Keratinocyte (primary cell): ENCODE measurements at regions not wholly inside any gene's neighbourhood (a gene's known extent, or its start where the extent isn't known, plus 50 kb on each side); places are given as distances from the start of the nearest gene placed in this dataset.

ENCODE experiments used
- DNase-seq: peaks from one replicate; pipeline ENCODE4 v3.0.0-alpha.2; 2011; ENCODE audit warnings: low read depth, missing footprints, low spot score
- FAIRE-seq: peaks from 2 replicates; lab custom pipeline; 2011; peaks lifted over from hg19 to GRCh38; lab: Jason Lieb, UNC
- H2AFZ ChIP-seq: 2 replicates; pipeline ENCODE4 v1.6.0; 2012; ENCODE audit warnings: low read length, control low read depth, inconsistent platforms; ENCODE audit not compliant: control insufficient read depth
- H3K27ac ChIP-seq: 2 replicates; pipeline ENCODE4 v1.5.1; 2011; ENCODE audit warnings: low read length; ENCODE audit not compliant: control insufficient read depth, insufficient read depth
- H3K27me3 ChIP-seq: 3 replicates; pipeline ENCODE4 v1.6.0; 2011; ENCODE audit warnings: low read length; ENCODE audit not compliant: control insufficient read depth, insufficient read depth; ENCODE audit errors: extremely low read depth
- H3K36me3 ChIP-seq, 2 experiments: 2 replicates in 1 of 2; 3 replicates in 1 of 2; pipeline ENCODE4 v1.5.1; 2011; ENCODE audit warnings: low read length in 2 of 2, mild to moderate bottlenecking in 1 of 2; ENCODE audit not compliant: control insufficient read depth in 2 of 2, insufficient read depth in 2 of 2; ENCODE audit errors: extremely low read depth in 1 of 2
- H3K4me1 ChIP-seq: 3 replicates; pipeline ENCODE4 v1.5.1; 2011; ENCODE audit warnings: low read length; ENCODE audit not compliant: control insufficient read depth, insufficient read depth; ENCODE audit errors: extremely low read depth
- H3K4me2 ChIP-seq: 3 replicates; pipeline ENCODE4 v1.6.0; 2011; ENCODE audit warnings: low read depth, low read length; ENCODE audit not compliant: control insufficient read depth, insufficient read depth; ENCODE audit errors: extremely low read depth
- H3K4me3 ChIP-seq, 3 experiments: fragments of 200-600 bp in 1 of 3; sonication (generic) in 1 of 3; 2 replicates in 2 of 3; 3 replicates in 1 of 3; pipeline ENCODE4 v1.5.1; 2011 to 2016; ENCODE audit warnings: low read length in 3 of 3, mild to moderate bottlenecking in 3 of 3, control low read depth in 2 of 3, inconsistent platforms in 1 of 3, low read depth in 1 of 3, mixed read lengths in 1 of 3, mixed run types in 1 of 3, moderate library complexity in 1 of 3; ENCODE audit not compliant: control insufficient read depth in 2 of 3, insufficient read depth in 2 of 3; ENCODE audit errors: extremely low read depth in 1 of 3
- H3K79me2 ChIP-seq: 2 replicates; pipeline ENCODE4 v1.6.0; 2012; ENCODE audit warnings: low read length; ENCODE audit not compliant: control insufficient read depth, insufficient read depth
- H3K9ac ChIP-seq: 3 replicates; pipeline ENCODE4 v1.6.0; 2011; ENCODE audit warnings: low read length; ENCODE audit not compliant: control insufficient read depth, insufficient read depth; ENCODE audit errors: extremely low read depth
- H3K9me1 ChIP-seq: 3 replicates; pipeline ENCODE4 v1.6.0; 2011; ENCODE audit warnings: low read length; ENCODE audit not compliant: control insufficient read depth, insufficient read depth; ENCODE audit errors: extremely low read depth
- H3K9me3 ChIP-seq: 2 replicates; pipeline ENCODE4 v1.5.1; 2012; ENCODE audit warnings: low read depth, low read length; ENCODE audit not compliant: control insufficient read depth
- H4K20me1 ChIP-seq: 3 replicates; pipeline ENCODE4 v1.6.0; 2011; ENCODE audit warnings: low read length; ENCODE audit not compliant: control insufficient read depth, insufficient read depth; ENCODE audit errors: extremely low read depth
- CTCF ChIP-seq, 3 experiments: IDR thresholded peaks in 1 of 3; conservative IDR thresholded peaks in 1 of 3; optimal IDR thresholded peaks in 1 of 3; 2 replicates in 2 of 3; 3 replicates in 1 of 3; pipeline versions ENCODE3 to v1.5.1; 2011; ENCODE audit warnings: low read length in 3 of 3, mild to moderate bottlenecking in 3 of 3, moderate library complexity in 2 of 3, control low read depth in 1 of 3, inconsistent platforms in 1 of 3; ENCODE audit not compliant: insufficient read depth in 2 of 3; ENCODE audit errors: extremely low read depth in 1 of 3
- EZH2 ChIP-seq: IDR thresholded peaks from one replicate; pipeline ENCODE4 v1.6.1; 2012; ENCODE audit warnings: inconsistent platforms, mild to moderate bottlenecking, low read length, moderate library complexity
- dilution Hi-C: fragments of 300-500 bp; cut with MboI; formaldehyde crosslinking; loops from one replicate; pipeline ENCODE4 v1.7.0; 2020; ENCODE audit warnings: low sequenced_read_pairs; ENCODE audit not compliant: extremely low pct_ligation_motif_present

- TF ChIP-seq CTCF (optimal IDR thresholded peaks at IDR 0.05 in 1 of 3, IDR thresholded peaks at IDR 0.05 in 1 of 3, conservative IDR thresholded peaks at IDR 0.05 in 1 of 3; ENCODE audit: extremely low read depth in 1 of 3, insufficient read depth in 2 of 3, low read length in 3 of 3) (no peak), EZH2 (no peak)
- Histone ChIP-seq H3K4me2 (no peak overlapping the region), H3K27ac (no peak overlapping the region), H3K9me1 (no peaks in the 10 kb centered on the region), H3K36me3 (no peaks in the 10 kb centered on the region), H2AFZ (no peak overlapping the region), H3K4me3 (no peak overlapping the region), H3K27me3 (no peaks in the 10 kb centered on the region), H3K4me1 (no peaks in the 10 kb centered on the region), H3K79me2 (no peaks in the 10 kb centered on the region), H3K9ac (no peak overlapping the region), H3K9me3 (no peaks in the 10 kb centered on the region), H4K20me1 (no peaks in the 10 kb centered on the region)
- FAIRE-seq (no peak), DNase-seq (no peak)
- dilution Hi-C loops = no loop called here
Observed at GRCh38 chr3:132966374-132966773, 71.8 kb upstream of the TMEM108 start.

GRCh38 chr3:132964266-132964665, 73.9 kb upstream of the TMEM108 start:
- TF ChIP-seq CTCF (optimal IDR thresholded peaks at IDR 0.05 in 1 of 3, IDR thresholded peaks at IDR 0.05 in 1 of 3, conservative IDR thresholded peaks at IDR 0.05 in 1 of 3; ENCODE audit: extremely low read depth in 1 of 3, insufficient read depth in 2 of 3, low read length in 3 of 3) = no peak
- TF ChIP-seq EZH2 = no peak
- dilution Hi-C loops = no loop called here

More at GRCh38 chr3:132964266-132964665, 73.9 kb upstream of the TMEM108 start:
- H3K27ac ChIP-seq = no peak overlapping the region
- H3K79me2 ChIP-seq = no peaks in the 10 kb centered on the region
- no peaks in the 10 kb centered on the region for H3K9me3 ChIP-seq
- no peak overlapping the region for H2AFZ ChIP-seq
- H3K27me3 ChIP-seq = no peaks in the 10 kb centered on the region
- no peak overlapping the region for H3K4me2 ChIP-seq
- no peaks in the 10 kb centered on the region for H4K20me1 ChIP-seq
- H3K9me1 ChIP-seq = no peaks in the 10 kb centered on the region
- no peak overlapping the region for H3K4me3 ChIP-seq
- no peak overlapping the region for H3K9ac ChIP-seq
- no peaks in the 10 kb centered on the region for H3K4me1 ChIP-seq
- FAIRE-seq (no peak), DNase-seq (no peak)
- no peaks in the 10 kb centered on the region for H3K36me3 ChIP-seq
